DOHH2 (cell line): ENCODE measurements at regions not wholly inside any gene's neighbourhood (a gene's known extent, or its start where the extent isn't known, plus 50 kb on each side); places are given as distances from the start of the nearest gene placed in this dataset.

Source experiments
- EZH2phosphoT487 ChIP-seq: fragments of 200-600 bp; sonication (generic); IDR thresholded peaks from 2 replicates; pipeline ENCODE4 v1.6.1; 2017; ENCODE audit warnings: borderline replicate concordance, mild to moderate bottlenecking, antibody characterized with exemption, low read length, moderate library complexity, mixed read lengths
- TF ChIP-seq, protein P1 (sequence below): fragments of 200-600 bp; sonication (generic); IDR thresholded peaks from one replicate; pipeline ENCODE4 v1.5.1; 2014; ENCODE audit warnings: antibody characterized with exemption, mild to moderate bottlenecking, low read depth, low read length; ENCODE audit not compliant: poor library complexity, severe bottlenecking

DNA sequence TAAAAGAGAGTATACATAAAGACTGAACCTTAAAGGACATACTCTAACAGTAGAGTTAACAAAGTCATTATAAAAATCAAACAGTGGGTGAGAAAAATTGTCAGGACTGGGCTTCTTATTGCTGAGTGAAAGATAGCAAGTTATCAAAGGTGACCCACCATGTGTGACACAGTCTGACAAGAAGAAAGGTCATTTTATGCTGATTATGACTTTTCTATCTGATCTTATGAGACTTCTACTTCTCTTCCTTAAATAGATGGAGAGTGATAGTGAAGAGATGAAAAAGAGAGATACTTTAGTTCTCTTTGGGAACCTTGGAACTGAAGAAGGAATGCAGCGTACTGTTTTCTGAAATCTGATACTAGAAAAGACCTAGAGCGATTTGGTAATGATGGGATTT is 2157.1 kb downstream of the NCAM2 start:
- TF ChIP-seq, protein P1, sequence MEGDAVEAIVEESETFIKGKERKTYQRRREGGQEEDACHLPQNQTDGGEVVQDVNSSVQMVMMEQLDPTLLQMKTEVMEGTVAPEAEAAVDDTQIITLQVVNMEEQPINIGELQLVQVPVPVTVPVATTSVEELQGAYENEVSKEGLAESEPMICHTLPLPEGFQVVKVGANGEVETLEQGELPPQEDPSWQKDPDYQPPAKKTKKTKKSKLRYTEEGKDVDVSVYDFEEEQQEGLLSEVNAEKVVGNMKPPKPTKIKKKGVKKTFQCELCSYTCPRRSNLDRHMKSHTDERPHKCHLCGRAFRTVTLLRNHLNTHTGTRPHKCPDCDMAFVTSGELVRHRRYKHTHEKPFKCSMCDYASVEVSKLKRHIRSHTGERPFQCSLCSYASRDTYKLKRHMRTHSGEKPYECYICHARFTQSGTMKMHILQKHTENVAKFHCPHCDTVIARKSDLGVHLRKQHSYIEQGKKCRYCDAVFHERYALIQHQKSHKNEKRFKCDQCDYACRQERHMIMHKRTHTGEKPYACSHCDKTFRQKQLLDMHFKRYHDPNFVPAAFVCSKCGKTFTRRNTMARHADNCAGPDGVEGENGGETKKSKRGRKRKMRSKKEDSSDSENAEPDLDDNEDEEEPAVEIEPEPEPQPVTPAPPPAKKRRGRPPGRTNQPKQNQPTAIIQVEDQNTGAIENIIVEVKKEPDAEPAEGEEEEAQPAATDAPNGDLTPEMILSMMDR, result no peak
- no peak for TF ChIP-seq EZH2phosphoT487
